ENCODE measurements at regions not wholly inside any gene's neighbourhood (a gene's known extent, or its start where the extent isn't known, plus 50 kb on each side); places are given as distances from the start of the nearest gene placed in this dataset.

- dilution Hi-C loops (cut with MboI; ENCODE audit: extremely low pct_ligation_motif_present, low sequenced_read_pairs) = no loop called here
- Histone ChIP-seq H3K27me3 (ENCODE audit: control insufficient read depth in 2 of 2, insufficient read depth in 2 of 2, low read length in 2 of 2) (no peaks in the 10 kb centered on the region), H3K27ac (ENCODE audit: insufficient read depth, low read depth, low read length) (no peak overlapping the region), H3K79me2 (ENCODE audit: control insufficient read depth, insufficient read depth, low read length) (no peaks in the 10 kb centered on the region), H3K4me2 (ENCODE audit: insufficient read depth, low read length) (no peak overlapping the region), H3K36me3 (ENCODE audit: control insufficient read depth in 2 of 2, extremely low read depth in 1 of 2, insufficient read depth in 2 of 2, low read length in 2 of 2) (no peaks in the 10 kb centered on the region), H3K9me1 (replicated peaks; ENCODE audit: control insufficient read depth, extremely low read depth, insufficient read depth, low read length) (no peaks in the 10 kb centered on the region), H3K4me1 (ENCODE audit: control insufficient read depth, extremely low read depth, insufficient read depth, low read length) (no peaks in the 10 kb centered on the region), H3K9ac (replicated peaks; ENCODE audit: extremely low read depth, insufficient read depth, low read length) (no peak overlapping the region), H2AFZ (ENCODE audit: low read depth, low read length) (no peak overlapping the region), H3K4me3 (replicated peaks in 1 of 3; ENCODE audit: insufficient read depth in 1 of 3, low read depth in 1 of 3, low read length in 3 of 3) (no peak overlapping the region), H4K20me1 (replicated peaks; ENCODE audit: control insufficient read depth, extremely low read depth, insufficient read depth, low read length) (no peaks in the 10 kb centered on the region), H3K9me3 (replicated peaks; ENCODE audit: control insufficient read depth, insufficient read depth, low read length) (no peaks in the 10 kb centered on the region)
- no TSS peak for BruUV-seq (replicated peaks)
- intact Hi-C loops (cut with micrococcal nuclease) = no loop called here
- no peak for TF ChIP-seq JUN (IDR thresholded peaks at IDR 0.05; ENCODE audit: borderline replicate concordance, insufficient read depth, insufficient read length, low read depth)
- TF ChIP-seq GATA2 (IDR thresholded peaks at IDR 0.05; ENCODE audit: insufficient read depth, insufficient read length, low read depth, low read length) = no peak
- no peak for TF ChIP-seq MAX (IDR thresholded peaks at IDR 0.05; ENCODE audit: insufficient read depth, insufficient read length)
- no peak for TF ChIP-seq EZH2 (IDR thresholded peaks at IDR 0.05; ENCODE audit: borderline replicate concordance, low read depth, low read length, severe bottlenecking)
- TF ChIP-seq MYC (IDR thresholded peaks at IDR 0.05; ENCODE audit: low read depth, low read length) = no peak
- CTCF ChIA-PET = interaction anchor here (1.2 to 2.7 kb wide), 2 partner anchors 9 to 11 kb away, joined by 3 to 22 read pairs; no protein-coding TSS in a partner anchor
- DNase-seq (ENCODE audit: low read depth, low spot score) = no peak
- FAIRE-seq = no peak
- POLR2A ChIA-PET = no interaction called here
These were observed 249.8 kb upstream of the ARRDC3 start for GRCh38 chr5:91632871-91633270.

GRCh38 chr5:91611746-91612145 lies 228.6 kb upstream of the ARRDC3 start:
- no peak for FAIRE-seq
- no peak for DNase-seq (ENCODE audit: low read depth, low spot score)
- H4K20me1 ChIP-seq (replicated peaks; ENCODE audit: control insufficient read depth, extremely low read depth, insufficient read depth, low read length) = no peaks in the 10 kb centered on the region
- no peaks in the 10 kb centered on the region for H3K9me3 ChIP-seq (replicated peaks; ENCODE audit: control insufficient read depth, insufficient read depth, low read length)
- no TSS peak for BruUV-seq (replicated peaks)
- H3K27ac ChIP-seq (ENCODE audit: insufficient read depth, low read depth, low read length) = no peak overlapping the region
- H3K4me3 ChIP-seq (replicated peaks in 1 of 3; ENCODE audit: insufficient read depth in 1 of 3, low read depth in 1 of 3, low read length in 3 of 3) = no peak overlapping the region
- no peaks in the 10 kb centered on the region for H3K4me1 ChIP-seq (ENCODE audit: control insufficient read depth, extremely low read depth, insufficient read depth, low read length)
- no peak overlapping the region for H2AFZ ChIP-seq (ENCODE audit: low read depth, low read length)
- TF ChIP-seq MYC (IDR thresholded peaks at IDR 0.05; ENCODE audit: low read depth, low read length) = no peak
- no peaks in the 10 kb centered on the region for H3K79me2 ChIP-seq (ENCODE audit: control insufficient read depth, insufficient read depth, low read length)
- POLR2A ChIA-PET = no interaction called here
- intact Hi-C loops (cut with micrococcal nuclease) = no loop called here
- no peaks in the 10 kb centered on the region for H3K9me1 ChIP-seq (replicated peaks; ENCODE audit: control insufficient read depth, extremely low read depth, insufficient read depth, low read length)
- no peak overlapping the region for H3K9ac ChIP-seq (replicated peaks; ENCODE audit: extremely low read depth, insufficient read depth, low read length)
- H3K4me2 ChIP-seq (ENCODE audit: insufficient read depth, low read length) = no peak overlapping the region
- dilution Hi-C loops (cut with MboI; ENCODE audit: extremely low pct_ligation_motif_present, low sequenced_read_pairs) = no loop called here
- H3K27me3 ChIP-seq (ENCODE audit: control insufficient read depth in 2 of 2, insufficient read depth in 2 of 2, low read length in 2 of 2) = no peaks in the 10 kb centered on the region
- CTCF ChIA-PET = no interaction called here
- H3K36me3 ChIP-seq (ENCODE audit: control insufficient read depth in 2 of 2, extremely low read depth in 1 of 2, insufficient read depth in 2 of 2, low read length in 2 of 2) = no peaks in the 10 kb centered on the region

Measured in endothelial cell of umbilical vein (primary cell).